NCI-H446 (cell line): ENCODE measurements at regions not wholly inside any gene's neighbourhood (a gene's known extent, or its start where the extent isn't known, plus 50 kb on each side); places are given as distances from the start of the nearest gene placed in this dataset.
"Not testable (repeated sequence)": the region's sequence is repeated elsewhere in the genome, so short reads cannot be mapped to it uniquely, and the experiment has no call there.

ENCODE experiments used
- DNase-seq, 2 experiments: peaks; one replicate each; lab custom pipeline; 2025; lab: John Stamatoyannopoulos, UW

DNA sequence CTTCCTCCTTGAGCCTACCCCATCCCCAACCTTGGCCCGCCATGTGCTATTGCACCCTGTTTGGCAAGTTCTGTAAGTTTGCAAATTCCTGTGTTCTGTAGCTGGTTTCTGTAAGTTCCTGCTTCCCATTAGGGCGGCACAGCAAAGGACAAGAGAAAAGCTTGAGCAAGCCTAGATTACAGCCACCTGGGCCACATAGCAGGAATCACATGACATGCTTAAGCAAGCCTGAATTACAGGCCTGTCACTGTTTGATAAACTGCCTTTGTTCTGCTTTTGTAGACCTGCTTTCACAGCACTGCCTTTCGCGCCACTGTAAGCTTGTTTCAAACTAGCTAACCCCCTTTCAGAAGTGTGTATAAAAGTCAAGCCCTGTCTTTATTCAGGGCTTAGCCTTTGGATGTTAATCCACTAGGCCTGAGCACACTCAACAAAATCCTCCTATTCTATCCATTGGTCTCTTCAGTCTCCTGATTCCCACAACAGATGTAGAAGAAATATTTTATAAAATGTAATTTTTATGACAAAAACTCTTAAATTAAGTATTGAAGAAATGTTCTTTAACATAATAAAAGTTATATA is 906.8 kb upstream of the NDST4 start:
- DNase-seq, result no peak

DNA sequence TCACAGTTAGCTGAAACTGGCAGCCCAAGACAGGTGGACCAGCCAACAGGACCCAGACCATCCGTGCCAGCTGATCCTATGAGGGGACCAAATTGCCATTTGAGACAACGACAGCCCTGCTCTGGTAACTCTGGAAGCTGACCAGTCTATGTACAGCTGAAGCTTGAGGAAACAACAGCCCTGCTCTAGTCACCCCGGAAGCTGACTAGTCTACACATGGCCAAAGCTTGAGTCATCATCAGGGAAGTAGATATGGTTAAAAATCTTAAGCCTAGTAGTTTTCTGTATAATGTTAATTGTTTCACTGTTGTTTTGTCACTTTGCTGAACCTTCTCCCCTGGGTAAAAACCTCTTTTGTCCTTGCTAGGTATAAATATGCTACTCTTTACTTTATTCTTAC is 905.4 kb upstream of the NDST4 start:
- no peak for DNase-seq

DNA sequence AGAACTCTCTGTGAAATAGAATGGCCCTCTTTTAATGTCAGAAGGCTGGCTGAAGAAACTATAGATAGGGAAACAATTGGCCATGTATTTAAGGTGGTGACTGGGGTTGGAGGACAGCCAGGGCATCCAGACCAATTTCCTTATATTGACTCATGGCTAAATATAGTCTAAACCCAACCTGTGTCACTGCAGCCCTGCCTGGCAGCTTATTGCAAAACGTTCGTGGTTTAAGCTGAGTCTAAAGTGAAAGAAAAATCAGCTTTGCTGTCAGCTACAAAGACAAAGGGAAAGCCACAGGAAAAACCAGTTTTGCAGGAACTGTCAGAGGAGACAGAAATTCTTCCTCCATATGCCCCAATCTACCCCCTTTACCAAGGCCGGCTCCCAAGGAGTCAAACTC is 902.8 kb upstream of the NDST4 start:
- DNase-seq, result no peak

DNA sequence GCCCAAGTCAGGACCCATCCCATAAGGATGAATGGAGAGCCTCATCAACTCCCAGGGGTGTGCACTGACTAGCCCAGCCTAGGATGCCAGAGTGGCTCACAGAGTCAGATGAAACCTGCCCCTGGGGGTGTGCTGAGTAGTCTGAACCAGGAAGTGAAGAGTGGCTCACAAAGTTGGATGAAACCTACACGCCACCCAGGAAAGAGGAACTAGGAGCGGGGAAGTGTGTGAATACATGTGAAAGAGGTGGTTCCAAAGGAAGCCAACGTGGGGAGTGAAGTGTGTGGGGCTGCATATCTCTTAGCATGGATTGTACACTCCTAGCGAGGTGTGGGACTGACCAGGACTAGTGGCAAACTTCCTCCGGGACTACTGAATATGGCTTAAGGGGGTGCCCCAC is 902.1 kb upstream of the NDST4 start:
- DNase-seq, result no peak

DNA sequence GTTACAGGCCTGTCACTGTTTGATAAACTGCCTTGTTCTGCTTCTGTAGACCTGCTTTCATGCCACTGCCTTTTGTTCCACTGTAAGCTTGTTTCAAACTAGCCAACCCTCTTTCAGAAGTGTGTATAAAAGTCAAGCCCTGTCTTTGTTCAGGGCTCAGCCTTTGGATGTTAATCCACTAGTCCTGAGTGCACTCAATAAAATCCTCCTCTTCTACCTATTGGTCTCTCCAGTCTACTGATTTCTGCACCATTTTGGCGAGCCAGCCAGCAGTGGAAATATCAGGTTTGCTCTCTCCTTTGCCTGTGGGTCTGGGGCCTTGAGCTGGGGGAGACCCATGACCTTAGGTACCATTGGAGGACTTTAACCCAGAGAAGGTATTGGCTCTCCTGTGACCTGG is 901.6 kb upstream of the NDST4 start:
- DNase-seq, result no peak

DNA sequence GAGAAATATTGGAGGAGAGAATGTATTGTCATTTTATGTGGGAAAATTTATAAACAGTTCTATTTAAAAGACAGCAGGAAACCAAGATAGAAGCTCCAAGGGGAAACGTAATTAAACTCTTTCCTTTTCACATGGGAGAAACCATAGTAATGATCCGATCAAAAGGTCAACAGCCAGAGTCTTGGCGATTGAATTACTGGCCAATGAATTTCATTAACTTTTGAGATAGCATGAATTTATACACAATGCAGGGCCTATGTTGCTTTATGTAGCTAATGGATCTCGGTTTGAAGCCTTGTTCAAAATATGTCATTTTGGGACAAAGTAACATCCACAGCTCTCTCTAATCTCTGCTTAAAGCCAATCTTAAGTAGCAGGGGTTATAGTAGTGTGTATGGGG is 897.5 kb upstream of the NDST4 start:
- DNase-seq, result no peak

DNA sequence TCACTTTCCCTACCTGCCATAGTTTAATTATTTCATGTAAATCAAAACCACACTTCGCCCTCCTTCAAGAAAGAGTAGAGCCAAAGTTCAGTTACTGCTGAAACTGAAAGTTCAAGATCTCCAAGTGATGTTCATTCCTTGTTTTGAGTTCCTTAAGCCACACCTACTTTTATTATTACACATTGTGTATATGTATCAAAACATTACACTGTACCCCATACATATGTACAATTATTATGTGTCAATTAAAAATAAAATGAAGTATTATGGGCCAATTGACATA is 892.3 kb upstream of the NDST4 start:
- DNase-seq, result no peak

DNA sequence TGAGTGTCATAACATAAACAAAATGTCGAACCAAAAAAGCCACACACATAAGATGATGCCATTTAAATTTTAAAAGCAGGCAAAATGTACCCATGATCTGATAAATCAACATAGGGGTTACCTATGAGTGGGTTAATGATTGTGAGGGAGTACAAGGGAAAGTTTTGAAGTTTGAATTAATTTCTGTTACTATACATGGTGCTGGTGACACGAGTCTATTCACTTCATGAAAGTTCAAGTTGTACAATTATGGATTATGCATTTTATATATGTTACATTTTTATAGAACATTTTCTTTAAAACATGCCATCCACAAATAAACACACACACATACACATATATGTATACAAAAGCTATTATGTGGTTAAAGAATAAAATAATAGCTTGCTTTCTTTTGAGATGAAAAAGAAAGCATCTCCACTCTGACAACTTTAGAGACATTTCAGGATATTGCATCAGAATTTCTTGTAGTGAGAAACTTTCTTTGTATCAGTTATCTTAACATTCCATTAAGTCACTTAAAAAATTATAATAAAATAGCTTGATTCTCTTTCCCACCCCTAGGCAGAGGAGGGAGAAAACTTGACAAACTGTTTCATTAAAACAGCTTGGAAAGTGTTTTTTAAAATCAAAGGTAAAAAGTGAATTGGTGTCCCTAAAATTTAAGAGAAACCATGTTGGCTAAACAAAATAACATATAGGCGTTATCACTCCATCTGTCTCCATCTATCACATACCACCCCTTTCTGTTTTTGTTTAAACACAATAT is 891.8 kb upstream of the NDST4 start:
- no peak for DNase-seq

DNA sequence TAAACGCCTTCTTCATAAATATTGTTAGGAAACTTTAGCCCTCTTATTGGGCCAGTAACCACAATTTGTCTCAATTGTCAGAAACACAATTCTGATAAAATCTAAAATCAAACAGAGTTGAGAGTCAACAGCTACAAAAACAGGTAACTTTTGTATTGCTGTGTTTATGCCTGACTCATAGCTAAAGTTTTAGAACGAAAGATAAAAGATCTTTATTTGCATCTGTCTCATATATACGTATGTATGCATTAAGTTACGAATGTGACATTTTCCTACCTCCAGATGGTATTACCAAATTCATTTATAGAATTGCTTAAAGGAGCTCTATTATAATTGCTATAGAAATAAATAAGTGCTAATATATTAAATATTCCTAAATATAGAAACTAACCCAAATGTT is 887.9 kb upstream of the NDST4 start:
- DNase-seq, result no peak

DNA sequence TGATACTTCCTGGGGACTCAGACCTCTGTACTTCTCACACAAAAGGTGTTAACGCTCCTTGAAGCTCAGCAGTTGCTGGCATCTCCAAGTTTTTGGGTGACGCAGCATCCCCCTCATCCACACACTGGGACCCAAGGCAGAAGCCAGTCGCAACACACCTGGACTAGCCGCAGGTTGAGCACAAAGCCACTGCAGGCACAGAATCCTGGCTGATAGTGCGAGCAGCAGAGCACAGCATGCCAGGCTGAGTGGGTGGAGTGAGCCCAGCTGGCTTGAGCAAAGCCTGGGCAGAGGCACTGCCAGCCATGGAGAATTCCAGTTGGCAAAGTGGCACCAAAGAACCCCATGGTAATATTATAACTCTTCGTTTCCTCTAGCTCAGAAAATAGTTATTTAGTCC is 873.2 kb upstream of the NDST4 start:
- no peak for DNase-seq

DNA sequence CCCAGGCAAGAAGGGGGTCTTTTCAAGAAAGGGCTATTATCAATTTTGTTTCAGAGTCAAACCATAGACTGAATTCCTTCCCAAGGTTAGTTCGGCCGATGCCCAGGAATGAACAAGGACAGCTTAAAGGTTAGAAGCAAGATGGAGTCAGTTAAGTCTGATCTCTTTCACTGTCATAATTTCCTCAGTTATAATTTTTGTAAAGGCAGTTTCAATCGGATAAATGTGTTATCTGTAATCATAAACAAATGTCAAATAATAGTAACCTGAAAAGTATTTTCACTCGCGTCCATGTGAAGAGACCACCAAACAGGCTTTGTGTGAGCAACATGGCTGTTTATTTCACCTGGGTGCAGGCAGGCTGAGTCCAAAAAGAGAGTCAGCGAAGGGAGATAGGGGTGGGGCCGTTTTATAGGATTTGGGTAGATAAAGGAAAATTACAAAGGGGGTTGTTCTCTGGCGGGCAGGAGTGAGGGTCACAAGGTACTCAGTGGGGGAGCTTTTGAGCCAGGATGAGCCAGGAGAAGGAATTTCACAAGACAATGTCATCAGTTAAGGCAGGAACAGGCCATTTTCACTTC is 862.1 kb upstream of the NDST4 start:
- not testable (repeated sequence) for DNase-seq

DNA sequence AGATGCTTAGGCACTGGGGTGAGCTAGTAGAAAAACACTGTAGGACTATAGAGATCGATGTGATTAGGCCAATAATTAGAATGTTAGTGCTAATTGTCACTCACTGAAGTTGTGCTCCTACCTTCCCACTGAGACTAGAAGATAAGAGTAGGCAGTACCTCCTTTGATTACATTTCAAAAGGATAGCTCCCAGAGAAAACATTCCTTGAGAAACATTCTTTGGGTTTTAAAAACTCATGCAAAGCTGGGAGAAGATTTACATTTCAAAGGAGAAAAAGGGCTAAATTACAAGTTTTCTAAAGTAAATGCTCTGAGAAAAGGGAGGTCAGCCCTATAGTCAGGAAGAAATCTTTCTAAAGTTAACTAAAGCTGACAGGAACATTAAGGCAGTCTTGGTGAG is 860.3 kb upstream of the NDST4 start:
- DNase-seq, result no peak

DNA sequence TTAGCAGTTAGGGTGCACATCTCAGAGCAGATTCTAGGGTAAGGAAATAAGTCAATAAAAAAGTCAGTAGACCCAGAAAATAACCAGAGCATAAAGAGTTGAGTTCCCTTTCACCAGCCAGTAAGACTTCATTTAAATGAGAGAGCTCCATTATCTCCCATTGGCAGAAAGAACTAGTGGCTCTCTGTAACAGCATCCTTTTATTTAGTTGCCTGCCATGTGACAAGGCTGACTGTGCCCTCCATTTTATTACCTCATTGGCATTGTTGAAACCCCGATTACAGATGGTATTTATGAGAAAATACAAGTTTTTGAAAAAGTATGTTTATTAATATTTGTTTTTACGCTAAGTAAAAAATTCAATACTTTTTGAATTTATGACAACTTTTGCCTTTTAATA is 859.5 kb upstream of the NDST4 start:
- no peak for DNase-seq

DNA sequence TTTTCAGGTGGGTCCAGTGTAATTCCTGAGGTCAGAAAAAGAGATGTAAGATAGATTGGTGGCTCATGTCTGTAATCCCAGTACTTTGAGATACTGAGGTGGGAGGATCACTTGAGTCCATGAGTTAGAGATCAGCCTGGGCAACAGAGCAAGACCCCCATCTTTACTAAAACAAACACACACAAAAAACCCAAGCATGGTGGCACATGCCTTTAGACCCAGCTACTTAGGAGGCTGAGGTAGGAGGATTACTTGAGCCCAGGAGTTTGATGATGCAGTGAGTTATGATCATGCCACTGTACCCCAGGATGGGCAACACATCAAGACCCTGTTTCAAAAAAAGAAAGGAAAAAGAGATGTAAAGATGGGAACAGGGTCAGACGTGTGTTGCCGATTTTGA is 857.4 kb upstream of the NDST4 start:
- DNase-seq, result no peak

DNA sequence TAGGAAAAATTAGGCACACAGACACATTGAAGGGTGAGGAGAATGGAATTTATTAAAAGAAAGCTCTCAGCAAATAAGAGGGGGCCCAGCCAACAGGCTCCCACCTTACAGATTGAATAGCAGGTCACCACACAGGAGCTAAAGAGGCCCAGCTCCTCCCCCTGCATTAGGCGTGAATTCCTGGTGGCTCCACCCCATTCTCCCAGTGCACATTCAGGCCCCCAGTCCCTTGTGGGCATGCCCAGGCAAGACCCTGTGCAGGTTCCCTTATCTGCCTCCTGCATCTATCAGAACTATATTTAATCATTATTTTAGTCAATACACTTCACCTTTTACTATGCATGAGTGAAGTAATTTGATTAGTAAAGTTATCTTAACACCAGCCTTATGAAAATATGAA is 856.3 kb upstream of the NDST4 start:
- no peak for DNase-seq

DNA sequence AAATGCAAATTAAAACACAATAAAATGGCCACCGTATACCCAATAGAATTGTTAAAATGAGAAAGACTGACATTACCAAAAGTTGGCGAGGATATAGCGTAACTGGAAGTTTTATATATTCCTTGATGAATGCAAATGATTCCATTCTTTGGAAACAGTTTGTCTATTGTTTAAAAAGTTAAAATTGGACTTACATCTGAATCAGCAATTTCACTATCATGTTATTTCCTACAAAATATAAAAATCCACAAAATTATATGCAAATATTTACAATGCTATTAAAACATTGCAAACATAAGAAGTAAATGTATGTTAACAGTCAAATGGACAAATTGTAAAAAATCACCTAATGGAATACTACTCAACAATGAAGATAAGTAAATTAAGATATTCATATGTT is 852.2 kb upstream of the NDST4 start:
- no peak for DNase-seq

DNA sequence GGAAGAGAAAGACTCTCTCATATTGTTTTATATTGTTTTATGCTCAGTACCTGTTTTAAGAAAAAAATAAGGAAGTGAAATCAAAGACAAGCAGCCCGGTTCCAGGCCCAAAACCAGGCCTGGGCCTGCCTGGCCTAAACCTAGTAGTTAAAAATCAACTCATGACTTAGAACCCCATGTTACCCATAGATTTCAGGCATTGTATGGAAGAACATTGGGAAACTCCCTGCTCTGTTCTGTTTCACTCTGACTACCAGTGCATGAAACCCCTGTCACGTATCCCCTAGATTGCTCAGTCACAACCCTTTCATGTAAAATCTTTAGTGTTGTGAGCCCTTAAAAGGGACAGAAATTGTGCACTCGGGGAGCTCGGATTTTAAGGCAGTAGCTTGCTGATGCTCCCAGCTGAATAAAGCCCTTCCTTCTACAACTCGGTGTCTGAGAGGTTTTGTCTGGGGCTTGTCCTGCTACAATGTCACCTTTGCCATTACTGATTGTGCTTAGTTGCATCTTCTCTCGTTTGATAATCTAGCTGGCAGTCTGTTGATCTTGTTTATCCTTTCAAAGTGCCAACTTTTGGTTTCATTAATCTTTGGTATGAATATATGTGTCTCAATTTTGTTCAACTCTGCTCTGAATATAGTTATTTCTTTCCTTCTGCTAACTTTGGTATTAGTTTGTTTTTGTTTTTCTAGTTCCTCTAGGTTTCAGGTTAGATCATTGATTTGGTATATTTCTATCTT is 842.8 kb upstream of the NDST4 start:
- not testable (repeated sequence) for DNase-seq

DNA sequence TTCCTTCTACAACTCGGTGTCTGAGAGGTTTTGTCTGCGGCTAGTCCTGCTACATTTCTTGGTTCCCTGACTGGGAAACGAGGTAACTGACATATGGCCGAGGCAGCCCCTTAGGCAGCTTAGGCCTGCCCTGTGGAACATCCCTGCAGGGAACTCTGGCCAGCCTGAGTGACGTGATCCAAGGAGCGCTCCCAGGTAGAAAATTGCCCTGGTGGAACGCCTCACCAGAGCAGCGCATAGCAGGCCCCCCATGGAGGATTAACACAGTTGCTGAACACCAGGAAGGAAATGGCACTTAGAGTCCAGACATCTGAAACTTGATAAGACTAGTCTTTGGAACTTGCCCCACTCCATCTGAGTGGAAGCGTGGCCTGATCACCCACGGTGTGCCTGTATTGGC is 837.4 kb upstream of the NDST4 start:
- no peak for DNase-seq

DNA sequence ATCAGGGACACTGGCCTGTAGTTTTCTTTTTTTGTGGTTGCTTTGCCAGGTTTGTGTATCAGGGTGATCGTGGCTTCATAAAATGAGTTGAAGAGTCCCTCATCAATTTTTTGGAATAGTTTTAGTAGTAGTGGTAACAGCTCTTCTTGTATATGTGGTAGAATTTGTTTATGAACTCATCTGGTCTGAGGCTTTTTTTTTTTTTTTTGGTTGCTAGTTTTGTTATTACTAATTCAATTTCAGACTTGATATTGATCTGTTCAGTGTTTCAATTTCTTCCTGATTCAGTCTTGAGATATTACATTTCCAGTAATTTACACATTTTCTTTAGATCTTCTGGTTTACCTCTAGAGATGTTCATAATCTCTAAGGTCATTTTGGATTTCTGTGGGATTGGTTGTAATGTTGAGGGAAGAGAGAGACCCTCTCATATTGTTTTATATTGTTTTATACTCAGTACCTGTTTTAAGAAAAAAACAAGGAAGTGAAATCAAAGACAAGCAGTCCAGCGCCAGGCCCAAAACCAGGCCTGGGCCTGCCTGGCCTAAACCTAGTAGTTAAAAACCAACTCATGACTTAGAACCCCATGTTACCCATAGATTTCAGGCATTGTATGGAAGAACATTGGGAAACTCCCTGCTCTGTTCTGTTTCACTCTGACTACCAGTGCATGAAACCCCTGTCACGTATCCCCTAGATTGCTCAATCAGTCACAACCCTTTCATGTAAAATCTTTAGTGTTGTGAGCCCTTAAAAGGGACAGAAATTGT is 836.7 kb upstream of the NDST4 start:
- DNase-seq, result not testable (repeated sequence)

DNA sequence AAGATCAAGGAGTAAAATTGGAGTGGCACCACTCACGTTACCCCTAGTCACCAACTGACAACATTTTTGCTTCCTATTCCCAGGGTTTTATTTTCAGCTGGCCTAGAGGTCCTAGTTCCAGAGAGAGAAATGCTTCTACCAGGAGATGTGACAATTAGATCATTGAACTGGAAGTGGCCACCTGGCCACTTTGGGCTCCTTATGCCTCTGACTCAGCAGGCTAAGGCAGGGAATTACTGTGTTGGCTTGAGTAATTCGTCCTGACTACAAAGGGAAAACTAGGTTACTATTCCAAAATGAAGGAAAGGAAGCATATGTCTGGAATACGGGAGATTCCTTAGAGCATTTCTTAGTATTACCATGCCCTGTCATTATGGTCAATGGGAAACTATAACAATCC is 831.6 kb upstream of the NDST4 start:
- peak in 1 of 2 experiments; percentile 7 for DNase-seq

DNA sequence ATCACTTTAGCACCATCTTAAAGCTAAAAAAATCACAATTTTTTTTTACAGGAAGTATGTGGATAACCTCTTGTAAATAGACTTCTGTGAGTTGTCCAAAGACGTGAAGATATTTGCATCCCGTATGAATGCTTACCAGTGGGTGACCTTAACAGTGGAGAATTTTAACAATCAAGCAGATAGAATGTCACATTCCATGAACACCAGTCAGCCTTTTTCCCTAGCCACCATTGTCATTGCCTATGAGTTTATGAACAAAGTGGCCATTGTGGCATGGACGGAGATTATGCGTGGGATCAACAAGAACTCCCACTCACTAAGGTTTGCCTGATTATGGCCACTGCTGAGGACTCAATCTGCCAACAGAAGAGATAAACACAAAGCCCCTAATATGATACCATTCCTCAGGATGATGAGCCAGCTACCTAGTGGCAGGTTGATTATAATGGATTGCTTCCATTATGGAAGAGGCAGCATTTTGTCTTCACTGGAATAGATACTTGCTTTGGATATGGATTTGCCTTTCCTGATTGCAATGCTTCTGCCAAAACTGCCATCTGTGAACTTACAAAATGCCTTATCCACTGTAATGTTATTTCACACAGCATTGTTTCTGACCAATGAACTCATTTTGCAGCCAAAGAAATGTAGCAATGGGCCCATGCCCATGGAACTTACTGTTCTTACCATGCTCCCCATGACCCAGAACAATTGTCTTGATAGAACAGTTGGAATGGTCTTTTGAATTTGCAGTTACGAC is 830.9 kb upstream of the NDST4 start:
- DNase-seq, result peak in 1 of 2 experiments; percentile 4
